Vagina (tissue), 2 donors: ENCODE measurements at regions not wholly inside any gene's neighbourhood (a gene's known extent, or its start where the extent isn't known, plus 50 kb on each side); places are given as distances from the start of the nearest gene placed in this dataset.

ENCODE experiments used
- CTCF ChIP-seq, 3 experiments: fragments of 450-650 bp in 2 of 3; fragments of 200-600 bp in 1 of 3; sonication (generic) in 1 of 3; IDR thresholded peaks; one replicate each; pipeline ENCODE4 v1.5.1; 2017 to 2019; ENCODE audit warnings: antibody characterized with exemption in 3 of 3, mild to moderate bottlenecking in 2 of 3, moderate library complexity in 2 of 3
- POLR2AphosphoS5 ChIP-seq, 2 donors: sonication (generic); formaldehyde crosslinking; IDR thresholded peaks; one replicate each; pipeline ENCODE4 v1.9.0; 2017; ENCODE audit warnings: antibody characterized with exemption in 2 of 2, mild to moderate bottlenecking in 2 of 2, low read depth in 1 of 2; ENCODE audit not compliant: insufficient read depth in 1 of 2

- TF ChIP-seq POLR2AphosphoS5 (IDR thresholded peaks at IDR 0.05; ENCODE audit: insufficient read depth in 1 of 2, low read depth in 1 of 2) = no peak
- TF ChIP-seq CTCF (IDR thresholded peaks at IDR 0.05) = no peak
Observed at GRCh38 chrX:131869182-131869581, 153.9 kb upstream of the STK26 start.
